H9 (cell line): ENCODE measurements at regions not wholly inside any gene's neighbourhood (a gene's known extent, or its start where the extent isn't known, plus 50 kb on each side); places are given as distances from the start of the nearest gene placed in this dataset.

Experiments used
- DNase-seq: peaks from one replicate; pipeline ENCODE4 v3.0.0-alpha.2; 2017
- H2AFZ ChIP-seq: one replicate; pipeline ENCODE4 v1.6.1; 2013; ENCODE audit warnings: mild to moderate bottlenecking, low read length, control low read depth, moderate library complexity
- H2AK5ac ChIP-seq: 2 replicates; pipeline ENCODE4 v1.6.1; 2013; ENCODE audit warnings: low read length, control low read depth, mixed read lengths; ENCODE audit not compliant: insufficient read length
- H2BK120ac ChIP-seq: one replicate; pipeline ENCODE4 v1.6.1; 2013; ENCODE audit warnings: low read depth, mild to moderate bottlenecking, low read length, control low read depth, inconsistent platforms; ENCODE audit not compliant: poor library complexity, severe bottlenecking
- H2BK12ac ChIP-seq: 2 replicates; pipeline ENCODE4 v1.6.1; 2013; ENCODE audit warnings: low read length, control low read depth, mixed read lengths, low read depth; ENCODE audit not compliant: insufficient read length
- H2BK15ac ChIP-seq: 2 replicates; pipeline ENCODE4 v1.6.1; 2013; ENCODE audit warnings: low read depth, low read length, control low read depth
- H2BK20ac ChIP-seq: one replicate; pipeline ENCODE4 v1.6.1; 2013; ENCODE audit warnings: low read depth, mild to moderate bottlenecking, low read length, control low read depth, inconsistent platforms; ENCODE audit not compliant: poor library complexity, severe bottlenecking
- H2BK5ac ChIP-seq: 2 replicates; pipeline ENCODE4 v1.6.1; 2013; ENCODE audit warnings: low read length, control low read depth, mixed read lengths; ENCODE audit not compliant: insufficient read length
- H3K14ac ChIP-seq: 2 replicates; pipeline ENCODE4 v1.6.1; 2013; ENCODE audit warnings: low read length, control low read depth; ENCODE audit not compliant: insufficient read depth
- H3K18ac ChIP-seq: 2 replicates; pipeline ENCODE4 v1.6.1; 2013; ENCODE audit warnings: low read depth, mild to moderate bottlenecking, mixed read lengths, low read length, control low read depth; ENCODE audit not compliant: insufficient read length
- H3K23ac ChIP-seq: 2 replicates; pipeline ENCODE4 v1.6.1; 2013; ENCODE audit warnings: low read length, control low read depth, mixed read lengths, low read depth; ENCODE audit not compliant: insufficient read length
- H3K23me2 ChIP-seq: 2 replicates; pipeline ENCODE4 v1.6.1; 2013; ENCODE audit warnings: low read depth, mild to moderate bottlenecking, mixed read lengths, low read length, control low read depth; ENCODE audit not compliant: insufficient read length, poor library complexity, severe bottlenecking
- H3K27ac ChIP-seq: 2 replicates; pipeline ENCODE4 v1.5.1; 2013; ENCODE audit warnings: low read length, control low read depth, mixed read lengths, low read depth; ENCODE audit not compliant: insufficient read length
- H3K27me3 ChIP-seq: 2 replicates; pipeline ENCODE4 v1.6.1; 2013; ENCODE audit warnings: low read length, control low read depth, inconsistent platforms; ENCODE audit not compliant: insufficient read depth
- H3K4ac ChIP-seq: 2 replicates; pipeline ENCODE4 v1.6.1; 2013; ENCODE audit warnings: low read depth, mild to moderate bottlenecking, control low read depth, inconsistent platforms, low read length, moderate library complexity
- H3K4me1 ChIP-seq: 2 replicates; pipeline ENCODE4 v1.6.1; 2013; ENCODE audit warnings: low read length, control low read depth, inconsistent platforms; ENCODE audit not compliant: insufficient read depth
- H3K4me2 ChIP-seq: 2 replicates; pipeline ENCODE4 v1.6.1; 2013; ENCODE audit warnings: low read length, control low read depth, mixed read lengths; ENCODE audit not compliant: insufficient read length, insufficient read depth
- H3K56ac ChIP-seq: 2 replicates; pipeline ENCODE4 v1.6.1; 2013; ENCODE audit warnings: low read depth, mild to moderate bottlenecking, mixed read lengths, low read length, control low read depth; ENCODE audit not compliant: insufficient read length
- H3K79me1 ChIP-seq: 2 replicates; pipeline ENCODE4 v1.6.1; 2013; ENCODE audit warnings: low read depth, mild to moderate bottlenecking, moderate library complexity, low read length, control low read depth, inconsistent platforms; ENCODE audit not compliant: insufficient read depth, poor library complexity, severe bottlenecking
- H3K79me2 ChIP-seq: 2 replicates; pipeline ENCODE4 v1.6.1; 2013; ENCODE audit warnings: low read length, control low read depth, inconsistent platforms; ENCODE audit not compliant: insufficient read depth
- H3K9ac ChIP-seq: 2 replicates; pipeline ENCODE4 v1.6.1; 2013; ENCODE audit warnings: low read length, control low read depth, mixed read lengths; ENCODE audit not compliant: insufficient read length; ENCODE audit errors: extremely low read depth
- H3K9me3 ChIP-seq: one replicate; pipeline ENCODE4 v1.6.1; 2013; ENCODE audit warnings: low read depth, low read length, inconsistent platforms; ENCODE audit not compliant: control insufficient read depth
- H3T11ph ChIP-seq: one replicate; pipeline ENCODE4 v1.6.1; 2013; ENCODE audit warnings: mild to moderate bottlenecking, low read length, control low read depth, inconsistent platforms
- H4K20me1 ChIP-seq: one replicate; pipeline ENCODE4 v1.6.1; 2013; ENCODE audit not compliant: control insufficient read depth, insufficient read length, insufficient read depth
- H4K5ac ChIP-seq: 2 replicates; pipeline ENCODE4 v1.6.1; 2013; ENCODE audit warnings: low read depth, mild to moderate bottlenecking, mixed read lengths, low read length, control low read depth; ENCODE audit not compliant: insufficient read length
- H4K8ac ChIP-seq: replicated peaks from 2 replicates; pipeline ENCODE4 v1.6.1; 2013; ENCODE audit warnings: low read length, control low read depth, mixed read lengths, low read depth; ENCODE audit not compliant: insufficient read length
- H4K91ac ChIP-seq: 2 replicates; pipeline ENCODE4 v1.6.1; 2013; ENCODE audit warnings: low read depth, mild to moderate bottlenecking, moderate library complexity, mixed read lengths, low read length, control low read depth; ENCODE audit not compliant: insufficient read length
- H3K27ac Mint-ChIP-seq, 3 experiments: 2 replicates in 2 of 3; 3 replicates in 1 of 3; pipeline ENCODE4 v1.8.0; 2020 to 2021; ENCODE audit warnings: mixed read lengths in 3 of 3, mild to moderate bottlenecking in 1 of 3, moderate library complexity in 1 of 3
- H3K27me3 Mint-ChIP-seq: 2 replicates; pipeline ENCODE4 v1.8.0; 2021; ENCODE audit warnings: low read depth, mild to moderate bottlenecking, moderate library complexity, mixed read lengths
- H3K36me3 Mint-ChIP-seq, 3 experiments: 2 replicates in 2 of 3; 3 replicates in 1 of 3; pipeline ENCODE4 v1.8.0; 2020 to 2021; ENCODE audit warnings: low read depth in 3 of 3, mixed read lengths in 3 of 3; ENCODE audit not compliant: insufficient read depth in 1 of 3
- H3K4me1 Mint-ChIP-seq, 2 experiments: 2 replicates each; pipeline ENCODE4 v1.8.0; 2020; ENCODE audit warnings: mixed read lengths in 2 of 2
- H3K4me3 Mint-ChIP-seq, 2 experiments: 2 replicates in 1 of 2; 3 replicates in 1 of 2; pipeline ENCODE4 v1.8.0; 2020 to 2021; ENCODE audit warnings: mild to moderate bottlenecking in 2 of 2, mixed read lengths in 2 of 2, moderate library complexity in 1 of 2
- H3K9me3 Mint-ChIP-seq, 2 experiments: 2 replicates in 1 of 2; 3 replicates in 1 of 2; pipeline ENCODE4 v1.8.0; 2020; ENCODE audit warnings: mild to moderate bottlenecking in 2 of 2, mixed read lengths in 2 of 2, moderate library complexity in 1 of 2
- WGBS: extraction: QIAGEN DNeasy Blood & Tissue Kit; methylation state at CpG from one replicate; pipeline ENCODE4 v1.1.7; 2013; ENCODE audit warnings: missing lambda C conversion rate, low lambda C conversion rate, mixed read lengths; ENCODE audit not compliant: insufficient read length; ENCODE audit errors: extremely low coverage; 5-methylcytosine and 5-hydroxymethylcytosine counted together
- TF ChIP-seq, protein P1 (sequence below): fragments of 200-600 bp; sonication (generic); conservative IDR thresholded peaks from 3 replicates; pipeline ENCODE4 v1.8.0; 2021; ENCODE audit warnings: antibody characterized with exemption, mild to moderate bottlenecking

DNA sequence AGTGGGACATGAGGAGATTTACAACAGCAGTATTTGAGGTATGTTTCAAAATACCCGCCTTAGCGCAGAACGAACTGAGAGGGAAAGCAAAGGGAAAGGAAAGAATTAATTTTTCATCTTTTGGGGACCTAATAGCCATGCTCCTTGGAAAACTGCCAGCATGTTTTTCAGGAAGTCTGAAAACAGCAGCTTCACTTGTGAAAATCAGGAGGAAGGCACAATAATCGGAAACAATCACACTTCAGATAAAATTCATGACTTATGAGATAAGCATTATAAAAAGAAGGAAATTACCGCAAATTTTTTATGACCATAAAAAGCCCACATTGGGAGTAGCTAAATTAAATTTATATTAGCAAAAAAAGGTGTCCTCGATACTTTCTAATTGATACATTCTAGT, 541.1 kb downstream of the HAO1 start:
- Histone ChIP-seq H4K20me1 (no peaks in the 10 kb centered on the region), H3K14ac (no peak overlapping the region), H3K56ac (no peak overlapping the region), H3K79me2 (no peaks in the 10 kb centered on the region), H3K27me3 (no peaks in the 10 kb centered on the region), H2BK20ac (no peak overlapping the region), H3K9me3 (no peaks in the 10 kb centered on the region), H3K4ac (no peak overlapping the region), H3K27ac (no peak overlapping the region), H3K9ac (no peak overlapping the region), H4K8ac (no peak overlapping the region), H2BK5ac (no peak overlapping the region), H2AFZ (no peak overlapping the region), H3K18ac (no peak overlapping the region), H3T11ph (no peak overlapping the region), H3K23me2 (no peaks in the 10 kb centered on the region), H2BK12ac (no peak overlapping the region), H2BK120ac (no peak overlapping the region), H3K4me1 (no peaks in the 10 kb centered on the region), H2AK5ac (no peak overlapping the region), H2BK15ac (no peak overlapping the region), H3K79me1 (no peaks in the 10 kb centered on the region), H4K91ac (no peak overlapping the region), H4K5ac (no peak overlapping the region), H3K23ac (no peak overlapping the region), H3K4me2 (no peak overlapping the region)
- no peak overlapping the region for H3K4me3 Mint-ChIP-seq
- H3K27me3 Mint-ChIP-seq, result peaks cover 1% of the 10 kb centered on the region; the same call in 1 of the 2 replicates
- H3K9me3 Mint-ChIP-seq, result peaks cover 0 to 7% of the 10 kb centered on the region in 2 experiments; a peak in 1 of 5 replicates
- DNase-seq, result no peak
- H3K27ac Mint-ChIP-seq, result no peak overlapping the region
- WGBS, result no CpG with 5 or more reads among the region's 6 CpGs
- 0 out of 4 replicates have a peak, but pooled peaks cover 0 to 3% of the 10 kb centered on the region in 2 experiments for H3K4me1 Mint-ChIP-seq
- H3K36me3 Mint-ChIP-seq, result no peaks in the 10 kb centered on the region
- TF ChIP-seq, protein P1, sequence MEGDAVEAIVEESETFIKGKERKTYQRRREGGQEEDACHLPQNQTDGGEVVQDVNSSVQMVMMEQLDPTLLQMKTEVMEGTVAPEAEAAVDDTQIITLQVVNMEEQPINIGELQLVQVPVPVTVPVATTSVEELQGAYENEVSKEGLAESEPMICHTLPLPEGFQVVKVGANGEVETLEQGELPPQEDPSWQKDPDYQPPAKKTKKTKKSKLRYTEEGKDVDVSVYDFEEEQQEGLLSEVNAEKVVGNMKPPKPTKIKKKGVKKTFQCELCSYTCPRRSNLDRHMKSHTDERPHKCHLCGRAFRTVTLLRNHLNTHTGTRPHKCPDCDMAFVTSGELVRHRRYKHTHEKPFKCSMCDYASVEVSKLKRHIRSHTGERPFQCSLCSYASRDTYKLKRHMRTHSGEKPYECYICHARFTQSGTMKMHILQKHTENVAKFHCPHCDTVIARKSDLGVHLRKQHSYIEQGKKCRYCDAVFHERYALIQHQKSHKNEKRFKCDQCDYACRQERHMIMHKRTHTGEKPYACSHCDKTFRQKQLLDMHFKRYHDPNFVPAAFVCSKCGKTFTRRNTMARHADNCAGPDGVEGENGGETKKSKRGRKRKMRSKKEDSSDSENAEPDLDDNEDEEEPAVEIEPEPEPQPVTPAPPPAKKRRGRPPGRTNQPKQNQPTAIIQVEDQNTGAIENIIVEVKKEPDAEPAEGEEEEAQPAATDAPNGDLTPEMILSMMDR, result no peak
